ENCODE measurements at regions not wholly inside any gene's neighbourhood (a gene's known extent, or its start where the extent isn't known, plus 50 kb on each side); places are given as distances from the start of the nearest gene placed in this dataset.

GRCh38 chr18:78562531-78562961, 417.1 kb upstream of the SALL3 start:
- no peak for TF ChIP-seq CTCF (IDR thresholded peaks at IDR 0.05)
- no peak for TF ChIP-seq POLR2A (IDR thresholded peaks at IDR 0.05)

Measured in heart left ventricle (tissue), 13 donors.